Liver (tissue), 8 donors: ENCODE measurements at regions not wholly inside any gene's neighbourhood (a gene's known extent, or its start where the extent isn't known, plus 50 kb on each side); places are given as distances from the start of the nearest gene placed in this dataset.

ENCODE experiments used
- DNase-seq: peaks from one replicate; pipeline ENCODE4 v3.0.0-alpha.2; 2017; ENCODE audit warnings: low spot score
- H3K27ac ChIP-seq, 2 donors: one replicate each; pipeline ENCODE4 v1.7.0; 2013; ENCODE audit warnings: inconsistent platforms in 2 of 2, low read length in 2 of 2, control low read depth in 1 of 2, low read depth in 1 of 2, mild to moderate bottlenecking in 1 of 2
- H3K27me3 ChIP-seq, 4 donors: one replicate each; pipeline versions ENCODE4 v1.6.1 to v1.7.0; 2013; ENCODE audit warnings: low read length in 3 of 4, inconsistent platforms in 1 of 4, mild to moderate bottlenecking in 1 of 4, moderate library complexity in 1 of 4; ENCODE audit not compliant: control insufficient read depth in 4 of 4, insufficient read depth in 4 of 4
- H3K36me3 ChIP-seq, 4 donors: one replicate each; pipeline versions ENCODE4 v1.6.1 to v1.7.0; 2013; ENCODE audit warnings: low read length in 3 of 4, mild to moderate bottlenecking in 3 of 4, low read depth in 1 of 4, moderate library complexity in 1 of 4; ENCODE audit not compliant: control insufficient read depth in 4 of 4, insufficient read depth in 3 of 4
- H3K4me1 ChIP-seq, 4 donors: one replicate each; pipeline versions ENCODE4 v1.6.1 to v1.7.0; 2013; ENCODE audit warnings: low read length in 3 of 4, mild to moderate bottlenecking in 3 of 4, moderate library complexity in 1 of 4; ENCODE audit not compliant: control insufficient read depth in 4 of 4, insufficient read depth in 4 of 4
- H3K4me3 ChIP-seq, 3 donors: one replicate each; pipeline versions ENCODE4 v1.6.1 to v1.7.0; 2013; ENCODE audit warnings: low read length in 3 of 3, control low read depth in 1 of 3, low read depth in 1 of 3, mild to moderate bottlenecking in 1 of 3
- H3K9ac ChIP-seq, 2 donors: one replicate each; pipeline ENCODE4 v1.7.0; 2013; ENCODE audit warnings: low read length in 2 of 2, mild to moderate bottlenecking in 2 of 2, moderate library complexity in 2 of 2, control low read depth in 1 of 2, low read depth in 1 of 2
- H3K9me3 ChIP-seq, 4 donors: one replicate each; pipeline versions ENCODE4 v1.6.1 to v1.7.0; 2013; ENCODE audit warnings: low read length in 3 of 4; ENCODE audit not compliant: control insufficient read depth in 4 of 4
- ATF3 ChIP-seq: IDR thresholded peaks from 2 replicates; pipeline ENCODE4 v1.6.1; 2016; ENCODE audit warnings: antibody characterized with exemption
- EGR1 ChIP-seq, 2 donors: IDR thresholded peaks; 2 replicates each; pipeline ENCODE4 v1.6.1; 2016 to 2018; ENCODE audit warnings: antibody characterized with exemption in 2 of 2, low read depth in 2 of 2
- FOXA1 ChIP-seq: IDR thresholded peaks from 2 replicates; pipeline ENCODE4 v1.6.1; 2016; ENCODE audit warnings: antibody characterized with exemption
- FOXA2 ChIP-seq: IDR thresholded peaks from 2 replicates; pipeline ENCODE4 v1.6.1; 2016; ENCODE audit warnings: antibody characterized with exemption
- HNF4A ChIP-seq, 2 donors: conservative IDR thresholded peaks; 2 replicates each; pipeline ENCODE4 v1.6.1; 2016; ENCODE audit warnings: antibody characterized with exemption in 2 of 2, mild to moderate bottlenecking in 2 of 2
- HNF4G ChIP-seq: IDR thresholded peaks from 2 replicates; pipeline ENCODE4 v1.6.1; 2016; ENCODE audit warnings: antibody characterized with exemption
- NR2F2 ChIP-seq: IDR thresholded peaks from 2 replicates; pipeline ENCODE4 v1.6.1; 2016; ENCODE audit warnings: antibody characterized with exemption
- RAD21 ChIP-seq, 2 donors: IDR thresholded peaks; 2 replicates each; pipeline ENCODE4 v1.6.1; 2016; ENCODE audit warnings: antibody characterized with exemption in 2 of 2, mild to moderate bottlenecking in 2 of 2
- REST ChIP-seq: IDR thresholded peaks from 2 replicates; pipeline ENCODE4 v1.6.1; 2016; ENCODE audit warnings: antibody characterized with exemption, mild to moderate bottlenecking
- RXRA ChIP-seq, 2 donors: IDR thresholded peaks; 2 replicates each; pipeline ENCODE4 v1.6.1; 2017 to 2018; ENCODE audit warnings: antibody characterized with exemption in 2 of 2, mild to moderate bottlenecking in 1 of 2
- SP1 ChIP-seq: IDR thresholded peaks from 2 replicates; pipeline ENCODE4 v1.6.1; 2018; ENCODE audit warnings: antibody characterized with exemption, mild to moderate bottlenecking
- TAF1 ChIP-seq: conservative IDR thresholded peaks from 2 replicates; pipeline ENCODE4 v1.6.1; 2016; ENCODE audit warnings: antibody characterized with exemption, mild to moderate bottlenecking
- YY1 ChIP-seq: IDR thresholded peaks from 2 replicates; pipeline ENCODE4 v1.6.1; 2016; ENCODE audit warnings: antibody characterized with exemption, mild to moderate bottlenecking
- WGBS: extraction: QIAGEN DNeasy Blood & Tissue Kit; methylation state at CpG from one replicate; pipeline ENCODE4 v1.1.7; 2013; 5-methylcytosine and 5-hydroxymethylcytosine counted together
- TF ChIP-seq, protein P1 (sequence below): fragments of 150-350 bp; IDR thresholded peaks from 2 replicates; pipeline ENCODE4 v1.5.1; 2017; ENCODE audit warnings: improper control_type of control experiment, low read depth, low read length; ENCODE audit not compliant: missing input control
- TF ChIP-seq, protein P2 (sequence below): IDR thresholded peaks from 2 replicates; pipeline ENCODE4 v1.6.1; 2016; ENCODE audit warnings: antibody characterized with exemption
- TF ChIP-seq, protein P3 (sequence below): IDR thresholded peaks from 2 replicates; pipeline ENCODE4 v1.6.1; 2016; ENCODE audit warnings: antibody characterized with exemption
- donor health status: healthy.
- donor health status: healthy.
- donor health status: healthy.
- donor health status: healthy.
- donor health status: healthy.

DNA sequence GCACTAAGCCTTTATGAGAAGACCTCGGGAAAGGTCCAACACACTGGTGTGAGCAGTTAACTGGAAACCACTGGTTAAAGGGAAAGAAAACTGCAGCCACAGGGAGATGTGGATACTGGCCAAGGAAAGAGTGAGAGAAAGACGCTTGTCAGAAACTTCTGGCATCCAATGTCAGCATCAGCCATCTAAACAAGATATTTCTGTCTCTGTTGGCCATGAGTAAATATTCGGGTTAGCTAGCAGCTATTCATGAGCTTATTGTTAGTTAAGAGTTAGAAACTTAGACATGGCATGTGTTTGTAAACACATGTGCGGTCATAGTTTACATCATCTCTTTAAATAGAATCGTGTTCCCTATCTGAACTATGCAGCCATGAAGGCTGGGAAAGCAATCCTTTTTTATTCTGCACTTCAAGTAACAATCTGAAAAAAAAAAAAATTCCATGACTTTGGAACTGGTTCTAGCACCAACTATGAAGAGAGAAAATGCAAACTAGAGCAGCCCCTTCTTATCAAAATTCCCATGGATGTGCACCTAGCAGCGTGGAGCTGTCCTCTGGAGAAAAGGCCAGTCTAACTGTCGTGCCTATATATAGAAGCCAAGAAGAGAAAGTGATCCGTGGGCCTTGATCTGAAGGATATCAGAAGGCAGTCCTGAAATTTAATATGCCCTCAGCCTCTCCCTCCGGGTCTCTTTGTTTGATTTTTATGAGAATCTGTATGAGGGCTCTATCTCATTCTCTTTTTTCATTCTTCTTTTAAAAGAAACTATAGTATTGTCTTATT, 84.0 kb upstream of the RFX8 start:
- TF ChIP-seq YY1, result no peak
- TF ChIP-seq RXRA (IDR thresholded peaks at IDR 0.05), result no peak
- TF ChIP-seq SP1, result no peak
- TF ChIP-seq, protein P1, sequence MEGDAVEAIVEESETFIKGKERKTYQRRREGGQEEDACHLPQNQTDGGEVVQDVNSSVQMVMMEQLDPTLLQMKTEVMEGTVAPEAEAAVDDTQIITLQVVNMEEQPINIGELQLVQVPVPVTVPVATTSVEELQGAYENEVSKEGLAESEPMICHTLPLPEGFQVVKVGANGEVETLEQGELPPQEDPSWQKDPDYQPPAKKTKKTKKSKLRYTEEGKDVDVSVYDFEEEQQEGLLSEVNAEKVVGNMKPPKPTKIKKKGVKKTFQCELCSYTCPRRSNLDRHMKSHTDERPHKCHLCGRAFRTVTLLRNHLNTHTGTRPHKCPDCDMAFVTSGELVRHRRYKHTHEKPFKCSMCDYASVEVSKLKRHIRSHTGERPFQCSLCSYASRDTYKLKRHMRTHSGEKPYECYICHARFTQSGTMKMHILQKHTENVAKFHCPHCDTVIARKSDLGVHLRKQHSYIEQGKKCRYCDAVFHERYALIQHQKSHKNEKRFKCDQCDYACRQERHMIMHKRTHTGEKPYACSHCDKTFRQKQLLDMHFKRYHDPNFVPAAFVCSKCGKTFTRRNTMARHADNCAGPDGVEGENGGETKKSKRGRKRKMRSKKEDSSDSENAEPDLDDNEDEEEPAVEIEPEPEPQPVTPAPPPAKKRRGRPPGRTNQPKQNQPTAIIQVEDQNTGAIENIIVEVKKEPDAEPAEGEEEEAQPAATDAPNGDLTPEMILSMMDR, result no peak
- TF ChIP-seq, protein P2, sequence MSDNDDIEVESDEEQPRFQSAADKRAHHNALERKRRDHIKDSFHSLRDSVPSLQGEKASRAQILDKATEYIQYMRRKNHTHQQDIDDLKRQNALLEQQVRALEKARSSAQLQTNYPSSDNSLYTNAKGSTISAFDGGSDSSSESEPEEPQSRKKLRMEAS, result no peak
- no peak for TF ChIP-seq ATF3
- TF ChIP-seq FOXA2, result no peak
- TF ChIP-seq REST, result no peak
- TF ChIP-seq TAF1, result no peak
- no peak for TF ChIP-seq RAD21 (IDR thresholded peaks at IDR 0.05)
- no peak for TF ChIP-seq HNF4A (conservative IDR thresholded peaks at IDR 0.05)
- no peak for TF ChIP-seq FOXA1
- TF ChIP-seq EGR1 (IDR thresholded peaks at IDR 0.05; ENCODE audit: low read depth in 2 of 2), result no peak
- no peak for TF ChIP-seq HNF4G
- H3K4me1 ChIP-seq, result no peaks in the 10 kb centered on the region
- no peak overlapping the region for H3K9ac ChIP-seq
- H3K4me3 ChIP-seq, result no peak overlapping the region
- peaks cover 0 to 1% (median 0%) of the 10 kb centered on the region in 4 donors for H3K9me3 ChIP-seq
- H3K27ac ChIP-seq, result no peak overlapping the region
- no peak for DNase-seq
- no peaks in the 10 kb centered on the region for H3K27me3 ChIP-seq
- WGBS, result 73% methylated on average over 9 of the region's 9 CpGs
- H3K36me3 ChIP-seq, result no peaks in the 10 kb centered on the region

- no peak overlapping the region for H3K27ac ChIP-seq
- H3K9ac ChIP-seq, result no peak overlapping the region
- DNase-seq, result no peak
- H3K4me3 ChIP-seq, result no peak overlapping the region
- no peaks in the 10 kb centered on the region for H3K4me1 ChIP-seq
- no peaks in the 10 kb centered on the region for H3K27me3 ChIP-seq
- peaks cover 0 to 1% (median 0%) of the 10 kb centered on the region in 4 donors for H3K9me3 ChIP-seq
- 85% methylated on average over 7 of the region's 7 CpGs for WGBS
- H3K36me3 ChIP-seq, result no peaks in the 10 kb centered on the region
- TF ChIP-seq RXRA (IDR thresholded peaks at IDR 0.05), result no peak
- TF ChIP-seq TAF1, result no peak
- TF ChIP-seq NR2F2, result no peak
- no peak for TF ChIP-seq HNF4A (conservative IDR thresholded peaks at IDR 0.05)
- TF ChIP-seq YY1, result no peak
- TF ChIP-seq, protein P2, result no peak
- TF ChIP-seq, protein P3, sequence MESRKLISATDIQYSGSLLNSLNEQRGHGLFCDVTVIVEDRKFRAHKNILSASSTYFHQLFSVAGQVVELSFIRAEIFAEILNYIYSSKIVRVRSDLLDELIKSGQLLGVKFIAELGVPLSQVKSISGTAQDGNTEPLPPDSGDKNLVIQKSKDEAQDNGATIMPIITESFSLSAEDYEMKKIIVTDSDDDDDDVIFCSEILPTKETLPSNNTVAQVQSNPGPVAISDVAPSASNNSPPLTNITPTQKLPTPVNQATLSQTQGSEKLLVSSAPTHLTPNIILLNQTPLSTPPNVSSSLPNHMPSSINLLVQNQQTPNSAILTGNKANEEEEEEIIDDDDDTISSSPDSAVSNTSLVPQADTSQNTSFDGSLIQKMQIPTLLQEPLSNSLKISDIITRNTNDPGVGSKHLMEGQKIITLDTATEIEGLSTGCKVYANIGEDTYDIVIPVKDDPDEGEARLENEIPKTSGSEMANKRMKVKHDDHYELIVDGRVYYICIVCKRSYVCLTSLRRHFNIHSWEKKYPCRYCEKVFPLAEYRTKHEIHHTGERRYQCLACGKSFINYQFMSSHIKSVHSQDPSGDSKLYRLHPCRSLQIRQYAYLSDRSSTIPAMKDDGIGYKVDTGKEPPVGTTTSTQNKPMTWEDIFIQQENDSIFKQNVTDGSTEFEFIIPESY, result no peak
- TF ChIP-seq, protein P1, result no peak
- no peak for TF ChIP-seq ATF3
Observed at GRCh38 chr2:101556033-101556459, 81.1 kb upstream of the RFX8 start.
